ENCODE measurements at regions not wholly inside any gene's neighbourhood (a gene's known extent, or its start where the extent isn't known, plus 50 kb on each side); places are given as distances from the start of the nearest gene placed in this dataset.

DNA sequence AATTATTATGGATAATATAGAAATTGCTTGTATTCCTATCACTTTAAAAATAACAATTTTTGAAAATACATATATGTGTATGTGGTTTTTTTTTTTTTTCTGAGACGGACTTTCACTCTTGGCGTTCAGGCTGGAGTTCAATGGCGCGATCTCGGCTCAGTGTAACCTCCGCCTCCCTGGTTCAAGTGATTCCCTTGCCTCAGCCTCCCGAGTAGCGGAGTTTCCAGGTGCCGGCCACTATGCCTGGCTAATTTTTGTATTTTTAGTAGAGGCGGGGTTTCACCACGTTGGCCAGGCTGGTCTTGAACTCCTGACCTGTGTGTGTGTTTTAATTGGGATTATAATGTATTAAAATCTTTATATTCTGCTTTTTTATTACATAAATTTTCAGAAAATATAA lies 97.9 kb upstream of the NUDT6 start:
- TF ChIP-seq CTCF (IDR thresholded peaks at IDR 0.05; ENCODE audit: insufficient read depth, low read depth, low read length): no peak
- TF ChIP-seq EZH2 (IDR thresholded peaks at IDR 0.05; ENCODE audit: insufficient read depth, low read length): no peak
- Histone ChIP-seq H3K4me2 (ENCODE audit: low read length) (no peak overlapping the region), H3K4me3 (ENCODE audit: insufficient read depth, low read depth, low read length) (no peak overlapping the region), H2AFZ (ENCODE audit: low read depth, low read length) (no peak overlapping the region), H3K9ac (ENCODE audit: low read length) (no peak overlapping the region), H3K27me3 (ENCODE audit: insufficient read depth, low read length) (no peaks in the 10 kb centered on the region), H4K20me1 (ENCODE audit: insufficient read depth, low read length) (no peaks in the 10 kb centered on the region), H3K9me3 (ENCODE audit: insufficient read depth, low read depth, low read length) (no peaks in the 10 kb centered on the region), H3K36me3 (ENCODE audit: insufficient read depth, low read length) (no peaks in the 10 kb centered on the region), H3K4me1 (ENCODE audit: insufficient read depth, low read length) (peaks cover 9% of the 10 kb centered on the region), H3K79me2 (ENCODE audit: insufficient read depth, low read length) (no peaks in the 10 kb centered on the region), H3K27ac (ENCODE audit: low read depth, low read length) (no peak overlapping the region)
- peaks cover 2% of the 10 kb centered on the region for H3K36me3 Mint-ChIP-seq (ENCODE audit: low read depth, unreplicated experiment)
- H3K9me3 Mint-ChIP-seq (ENCODE audit: unreplicated experiment): peaks cover 4% of the 10 kb centered on the region
- peaks cover 4% of the 10 kb centered on the region for H3K4me1 Mint-ChIP-seq (ENCODE audit: low read depth, unreplicated experiment)
- H3K27ac Mint-ChIP-seq (ENCODE audit: unreplicated experiment): no peak overlapping the region
- H3K4me3 Mint-ChIP-seq (ENCODE audit: unreplicated experiment): no peak overlapping the region
- FAIRE-seq: no peak
- no peak for DNase-seq (ENCODE audit: low read depth)
- H3K27me3 Mint-ChIP-seq (ENCODE audit: low read depth, unreplicated experiment): no peaks in the 10 kb centered on the region

- Histone ChIP-seq H3K4me3 (ENCODE audit: insufficient read depth, low read depth, low read length) (no peak overlapping the region), H3K79me2 (ENCODE audit: insufficient read depth, low read length) (no peaks in the 10 kb centered on the region), H3K9me3 (ENCODE audit: insufficient read depth, low read depth, low read length) (no peaks in the 10 kb centered on the region), H3K27me3 (ENCODE audit: insufficient read depth, low read length) (no peaks in the 10 kb centered on the region), H3K27ac (ENCODE audit: low read depth, low read length) (no peak overlapping the region), H3K9ac (ENCODE audit: low read length) (no peak overlapping the region), H4K20me1 (ENCODE audit: insufficient read depth, low read length) (no peaks in the 10 kb centered on the region), H3K4me2 (ENCODE audit: low read length) (no peak overlapping the region), H3K36me3 (ENCODE audit: insufficient read depth, low read length) (no peaks in the 10 kb centered on the region), H3K4me1 (ENCODE audit: insufficient read depth, low read length) (no peaks in the 10 kb centered on the region), H2AFZ (ENCODE audit: low read depth, low read length) (no peak overlapping the region)
- Mint-ChIP-seq H3K36me3 (ENCODE audit: low read depth, unreplicated experiment) (peaks cover 2% of the 10 kb centered on the region), H3K9me3 (ENCODE audit: unreplicated experiment) (peaks cover 3% of the 10 kb centered on the region), H3K4me3 (ENCODE audit: unreplicated experiment) (no peak overlapping the region), H3K27ac (ENCODE audit: unreplicated experiment) (no peak overlapping the region), H3K4me1 (ENCODE audit: low read depth, unreplicated experiment) (peaks cover 20% of the 10 kb centered on the region), H3K27me3 (ENCODE audit: low read depth, unreplicated experiment) (no peaks in the 10 kb centered on the region)
- FAIRE-seq (no peak), DNase-seq (ENCODE audit: low read depth) (no peak)
- TF ChIP-seq EZH2 (IDR thresholded peaks at IDR 0.05; ENCODE audit: insufficient read depth, low read length) (no peak), CTCF (IDR thresholded peaks at IDR 0.05; ENCODE audit: insufficient read depth, low read depth, low read length) (no peak)
These were observed 101.2 kb upstream of the NUDT6 start for GRCh38 chr4:123023647-123024046.

DNA sequence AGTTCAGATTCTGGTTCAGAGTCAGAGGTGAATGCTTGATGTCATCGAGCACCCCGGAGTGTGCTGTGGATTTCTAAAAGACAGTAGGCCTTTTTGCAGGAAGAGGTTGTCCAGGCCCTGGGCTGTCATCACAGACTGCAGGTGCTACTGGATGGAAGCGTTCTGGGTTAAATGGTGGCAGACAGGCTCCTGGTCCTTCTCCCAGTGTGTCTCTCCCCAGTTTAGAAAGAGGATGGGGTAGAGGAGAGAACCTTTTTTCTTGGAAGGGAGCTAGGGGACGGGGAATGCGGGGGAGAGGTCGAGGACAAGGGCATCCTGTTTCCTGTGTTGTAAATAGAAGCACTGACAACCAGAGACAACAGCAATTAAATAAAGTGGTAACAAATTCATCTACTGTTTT lies 102.3 kb upstream of the NUDT6 start:
- Histone ChIP-seq H3K9me3 (ENCODE audit: insufficient read depth, low read depth, low read length) (no peaks in the 10 kb centered on the region), H3K27me3 (ENCODE audit: insufficient read depth, low read length) (no peaks in the 10 kb centered on the region), H3K36me3 (ENCODE audit: insufficient read depth, low read length) (no peaks in the 10 kb centered on the region), H3K4me1 (ENCODE audit: insufficient read depth, low read length) (no peaks in the 10 kb centered on the region), H4K20me1 (ENCODE audit: insufficient read depth, low read length) (no peaks in the 10 kb centered on the region), H3K27ac (ENCODE audit: low read depth, low read length) (no peak overlapping the region), H3K4me2 (ENCODE audit: low read length) (no peak overlapping the region), H3K4me3 (ENCODE audit: insufficient read depth, low read depth, low read length) (no peak overlapping the region), H2AFZ (ENCODE audit: low read depth, low read length) (no peak overlapping the region), H3K9ac (ENCODE audit: low read length) (no peak overlapping the region), H3K79me2 (ENCODE audit: insufficient read depth, low read length) (no peaks in the 10 kb centered on the region)
- DNase-seq (ENCODE audit: low read depth) (no peak), FAIRE-seq (no peak)
- H3K27ac Mint-ChIP-seq (ENCODE audit: unreplicated experiment): no peak overlapping the region
- H3K4me1 Mint-ChIP-seq (ENCODE audit: low read depth, unreplicated experiment): peaks cover 20% of the 10 kb centered on the region
- peaks cover 3% of the 10 kb centered on the region for H3K9me3 Mint-ChIP-seq (ENCODE audit: unreplicated experiment)
- no peaks in the 10 kb centered on the region for H3K27me3 Mint-ChIP-seq (ENCODE audit: low read depth, unreplicated experiment)
- peaks cover 2% of the 10 kb centered on the region for H3K36me3 Mint-ChIP-seq (ENCODE audit: low read depth, unreplicated experiment)
- no peak overlapping the region for H3K4me3 Mint-ChIP-seq (ENCODE audit: unreplicated experiment)
- no peak for TF ChIP-seq EZH2 (IDR thresholded peaks at IDR 0.05; ENCODE audit: insufficient read depth, low read length)
- TF ChIP-seq CTCF (IDR thresholded peaks at IDR 0.05; ENCODE audit: insufficient read depth, low read depth, low read length): no peak

Data from astrocyte (in vitro differentiated cells and primary cell).